ENCODE measurements at regions not wholly inside any gene's neighbourhood (a gene's known extent, or its start where the extent isn't known, plus 50 kb on each side); places are given as distances from the start of the nearest gene placed in this dataset.

DNA sequence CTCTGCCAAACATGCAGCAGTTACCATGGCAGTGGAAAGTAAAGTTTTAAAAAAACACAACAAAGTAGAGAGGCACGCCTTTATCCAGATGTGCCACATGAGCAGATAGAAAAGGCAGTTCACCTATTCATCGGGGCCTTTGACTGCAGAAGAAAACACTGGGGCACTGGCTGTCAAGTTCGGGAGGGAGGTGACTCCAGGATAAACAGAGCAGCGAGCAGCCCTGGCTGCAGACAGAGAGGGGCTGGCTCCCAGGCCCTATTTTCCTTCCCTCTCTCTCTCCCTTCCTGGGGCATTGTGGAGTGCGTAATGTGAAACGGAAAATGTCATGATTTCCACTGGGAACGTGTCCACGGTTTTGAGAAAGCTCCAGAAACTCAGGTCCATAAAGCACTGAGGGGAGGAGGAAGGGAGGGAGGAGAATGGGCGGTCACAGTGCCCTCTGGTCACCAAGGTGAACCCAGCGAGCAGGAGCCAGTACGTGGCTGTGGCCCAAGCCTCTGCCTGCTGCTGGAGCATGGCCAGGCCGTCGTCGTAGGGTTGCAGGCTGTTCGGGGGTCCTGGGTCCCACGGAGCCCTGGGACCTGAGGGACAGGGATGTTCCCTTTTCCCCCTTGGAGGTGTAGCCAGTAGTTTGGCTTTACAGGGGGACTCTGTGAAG, 114.7 kb upstream of the IRF2BP2 start:
- Histone ChIP-seq H3K36me3 (ENCODE audit: control insufficient read depth, insufficient read depth, low read length) (no peaks in the 10 kb centered on the region), H3K4me3 (ENCODE audit: low read depth in 2 of 2, low read length in 2 of 2) (peak overlapping the region; percentile 17 to 31), H3K9me3 (ENCODE audit: control insufficient read depth, insufficient read depth, low read depth, low read length) (no peaks in the 10 kb centered on the region), H3K27ac (ENCODE audit: low read length) (peak overlapping the region; percentile 95), H3K27me3 (ENCODE audit: control insufficient read depth, insufficient read depth, low read length) (no peaks in the 10 kb centered on the region), H3K4me1 (ENCODE audit: control insufficient read depth, insufficient read depth, low read length) (peaks cover 72% of the 10 kb centered on the region)
- DNase-seq (ENCODE audit: low read depth, low spot score) (no peak), ATAC-seq (peak; percentile 67)
- no TSS peak for BruUV-seq (replicated peaks)
- ChIA-PET CTCF (interaction anchor here (0.5 to 0.8 kb wide), 7 partner anchors 42 to 252 kb away, joined by 3 to 5 read pairs (median 3); no protein-coding TSS in a partner anchor), POLR2A (interaction anchor here (0.5 to 3.5 kb wide), 21 partner anchors 19 to 538 kb away, joined by 3 to 38 read pairs (median 4); no protein-coding TSS in a partner anchor)
- TF ChIP-seq, protein P1, sequence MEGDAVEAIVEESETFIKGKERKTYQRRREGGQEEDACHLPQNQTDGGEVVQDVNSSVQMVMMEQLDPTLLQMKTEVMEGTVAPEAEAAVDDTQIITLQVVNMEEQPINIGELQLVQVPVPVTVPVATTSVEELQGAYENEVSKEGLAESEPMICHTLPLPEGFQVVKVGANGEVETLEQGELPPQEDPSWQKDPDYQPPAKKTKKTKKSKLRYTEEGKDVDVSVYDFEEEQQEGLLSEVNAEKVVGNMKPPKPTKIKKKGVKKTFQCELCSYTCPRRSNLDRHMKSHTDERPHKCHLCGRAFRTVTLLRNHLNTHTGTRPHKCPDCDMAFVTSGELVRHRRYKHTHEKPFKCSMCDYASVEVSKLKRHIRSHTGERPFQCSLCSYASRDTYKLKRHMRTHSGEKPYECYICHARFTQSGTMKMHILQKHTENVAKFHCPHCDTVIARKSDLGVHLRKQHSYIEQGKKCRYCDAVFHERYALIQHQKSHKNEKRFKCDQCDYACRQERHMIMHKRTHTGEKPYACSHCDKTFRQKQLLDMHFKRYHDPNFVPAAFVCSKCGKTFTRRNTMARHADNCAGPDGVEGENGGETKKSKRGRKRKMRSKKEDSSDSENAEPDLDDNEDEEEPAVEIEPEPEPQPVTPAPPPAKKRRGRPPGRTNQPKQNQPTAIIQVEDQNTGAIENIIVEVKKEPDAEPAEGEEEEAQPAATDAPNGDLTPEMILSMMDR (IDR thresholded peaks at IDR 0.05) = no peak
- TF ChIP-seq SIN3A (IDR thresholded peaks at IDR 0.05; ENCODE audit: borderline replicate concordance, insufficient read depth, low read depth, low read length) (0 out of 2 replicates have a peak, but pooled peaks have one; percentile 23), TCF7L2 (IDR thresholded peaks at IDR 0.05; ENCODE audit: low read depth, low read length) (peak; percentile 96)
- intact Hi-C loops (cut with micrococcal nuclease; ENCODE audit: unreplicated experiment) (loop anchor here (2.0 to 10.0 kb wide), 4 partner anchors 112 to 358 kb away; no protein-coding TSS in a partner anchor), in situ Hi-C loops (cut with HindIII; ENCODE audit: low pct_unique_long_range_greater_than_20kb, low sequenced_read_pairs) (loop anchor here (25.0 kb wide), 1 partner anchor 263 kb away; no protein-coding TSS in a partner anchor)

DNA sequence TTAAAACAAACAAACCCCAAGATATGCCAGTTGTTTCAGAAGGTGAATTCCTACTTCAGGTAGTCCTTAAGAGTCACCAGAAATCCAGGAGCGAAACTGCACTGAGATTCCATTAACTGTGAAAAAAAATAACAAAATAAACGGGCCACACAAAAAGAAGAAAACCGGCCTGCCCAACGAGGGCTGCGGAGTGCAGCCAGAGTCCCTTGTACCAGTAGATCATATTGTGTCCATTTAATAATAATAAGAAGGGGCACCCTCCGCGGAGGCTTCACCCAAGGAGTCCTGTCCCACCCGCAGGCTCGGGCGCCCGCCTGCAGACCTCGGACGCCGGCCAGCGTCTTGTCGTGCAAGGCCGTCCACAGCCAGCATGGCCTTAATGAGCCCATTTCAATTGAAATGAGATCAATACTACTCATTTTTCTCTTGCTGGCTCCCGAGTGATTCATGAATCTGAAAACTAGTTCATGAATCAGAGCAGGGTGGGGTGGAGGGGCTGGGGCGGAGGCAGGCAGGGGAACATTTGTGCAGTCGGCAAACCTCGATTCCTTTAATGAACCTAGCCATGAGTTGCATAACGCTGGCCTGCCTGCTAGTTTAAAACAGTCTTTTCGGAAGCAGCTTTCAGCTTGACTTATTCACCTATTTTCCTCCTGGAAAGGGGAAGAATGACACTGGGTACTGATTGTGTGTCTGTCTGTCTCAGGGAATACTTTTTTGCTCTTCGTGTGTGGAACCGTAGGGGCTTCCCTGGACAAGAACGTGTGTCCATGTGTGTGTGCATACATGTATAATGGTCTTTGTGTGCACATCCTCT, 113.1 kb upstream of the IRF2BP2 start:
- DNase-seq (ENCODE audit: low read depth, low spot score) (peak; percentile 88), ATAC-seq (peak; percentile 5; the same call in 1 of the 2 replicates)
- H3K4me3 ChIP-seq (ENCODE audit: low read depth in 2 of 2, low read length in 2 of 2) = peak overlapping the region in 1 of 2 experiments; percentile 4; a peak in 1 of 4 replicates
- H3K36me3 ChIP-seq (ENCODE audit: control insufficient read depth, insufficient read depth, low read length) = no peaks in the 10 kb centered on the region
- ChIA-PET CTCF (no interaction called here), POLR2A (interaction anchor here (0.6 to 3.5 kb wide), 4 partner anchors 44 to 382 kb away, joined by 3 to 38 read pairs (median 5); no protein-coding TSS in a partner anchor)
- in situ Hi-C loops (cut with HindIII; ENCODE audit: low pct_unique_long_range_greater_than_20kb, low sequenced_read_pairs) (no loop called here), intact Hi-C loops (cut with micrococcal nuclease; ENCODE audit: unreplicated experiment) (loop anchor here (5.0 to 10.0 kb wide), 3 partner anchors 228 to 359 kb away; no protein-coding TSS in a partner anchor)
- TSS peak; percentile 97 for BruUV-seq (replicated peaks)
- TF ChIP-seq, protein P2, sequence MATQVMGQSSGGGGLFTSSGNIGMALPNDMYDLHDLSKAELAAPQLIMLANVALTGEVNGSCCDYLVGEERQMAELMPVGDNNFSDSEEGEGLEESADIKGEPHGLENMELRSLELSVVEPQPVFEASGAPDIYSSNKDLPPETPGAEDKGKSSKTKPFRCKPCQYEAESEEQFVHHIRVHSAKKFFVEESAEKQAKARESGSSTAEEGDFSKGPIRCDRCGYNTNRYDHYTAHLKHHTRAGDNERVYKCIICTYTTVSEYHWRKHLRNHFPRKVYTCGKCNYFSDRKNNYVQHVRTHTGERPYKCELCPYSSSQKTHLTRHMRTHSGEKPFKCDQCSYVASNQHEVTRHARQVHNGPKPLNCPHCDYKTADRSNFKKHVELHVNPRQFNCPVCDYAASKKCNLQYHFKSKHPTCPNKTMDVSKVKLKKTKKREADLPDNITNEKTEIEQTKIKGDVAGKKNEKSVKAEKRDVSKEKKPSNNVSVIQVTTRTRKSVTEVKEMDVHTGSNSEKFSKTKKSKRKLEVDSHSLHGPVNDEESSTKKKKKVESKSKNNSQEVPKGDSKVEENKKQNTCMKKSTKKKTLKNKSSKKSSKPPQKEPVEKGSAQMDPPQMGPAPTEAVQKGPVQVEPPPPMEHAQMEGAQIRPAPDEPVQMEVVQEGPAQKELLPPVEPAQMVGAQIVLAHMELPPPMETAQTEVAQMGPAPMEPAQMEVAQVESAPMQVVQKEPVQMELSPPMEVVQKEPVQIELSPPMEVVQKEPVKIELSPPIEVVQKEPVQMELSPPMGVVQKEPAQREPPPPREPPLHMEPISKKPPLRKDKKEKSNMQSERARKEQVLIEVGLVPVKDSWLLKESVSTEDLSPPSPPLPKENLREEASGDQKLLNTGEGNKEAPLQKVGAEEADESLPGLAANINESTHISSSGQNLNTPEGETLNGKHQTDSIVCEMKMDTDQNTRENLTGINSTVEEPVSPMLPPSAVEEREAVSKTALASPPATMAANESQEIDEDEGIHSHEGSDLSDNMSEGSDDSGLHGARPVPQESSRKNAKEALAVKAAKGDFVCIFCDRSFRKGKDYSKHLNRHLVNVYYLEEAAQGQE (IDR thresholded peaks at IDR 0.05; ENCODE audit: insufficient read depth in 1 of 2, low read depth in 2 of 2, low read length in 1 of 2) = no peak
- TF ChIP-seq POLR2AphosphoS5 (IDR thresholded peaks at IDR 0.05; ENCODE audit: low read depth, low read length) = no peak
- TF ChIP-seq SIN3A (IDR thresholded peaks at IDR 0.05; ENCODE audit: borderline replicate concordance, insufficient read depth, low read depth, low read length) = no peak
- TF ChIP-seq TCF7L2 (IDR thresholded peaks at IDR 0.05; ENCODE audit: low read depth, low read length) = no peak
- TF ChIP-seq, protein P1 (IDR thresholded peaks at IDR 0.05) = no peak
- H3K4me1 ChIP-seq (ENCODE audit: control insufficient read depth, insufficient read depth, low read length) = peaks cover 82% of the 10 kb centered on the region
- peak overlapping the region; percentile 95 for H3K27ac ChIP-seq (ENCODE audit: low read length)
- no peaks in the 10 kb centered on the region for H3K9me3 ChIP-seq (ENCODE audit: control insufficient read depth, insufficient read depth, low read depth, low read length)
- no peaks in the 10 kb centered on the region for H3K27me3 ChIP-seq (ENCODE audit: control insufficient read depth, insufficient read depth, low read length)

Data from Panc1 (cell line).